HCEC 1CT (cell line): ENCODE measurements at regions not wholly inside any gene's neighbourhood (a gene's known extent, or its start where the extent isn't known, plus 50 kb on each side); places are given as distances from the start of the nearest gene placed in this dataset.
"Not testable (repeated sequence)": the region's sequence is repeated elsewhere in the genome, so short reads cannot be mapped to it uniquely, and the experiment has no call there.

Experiments
- DNase-seq: peaks from one replicate; pipeline ENCODE4 v3.0.0-alpha.2; 2017

DNA sequence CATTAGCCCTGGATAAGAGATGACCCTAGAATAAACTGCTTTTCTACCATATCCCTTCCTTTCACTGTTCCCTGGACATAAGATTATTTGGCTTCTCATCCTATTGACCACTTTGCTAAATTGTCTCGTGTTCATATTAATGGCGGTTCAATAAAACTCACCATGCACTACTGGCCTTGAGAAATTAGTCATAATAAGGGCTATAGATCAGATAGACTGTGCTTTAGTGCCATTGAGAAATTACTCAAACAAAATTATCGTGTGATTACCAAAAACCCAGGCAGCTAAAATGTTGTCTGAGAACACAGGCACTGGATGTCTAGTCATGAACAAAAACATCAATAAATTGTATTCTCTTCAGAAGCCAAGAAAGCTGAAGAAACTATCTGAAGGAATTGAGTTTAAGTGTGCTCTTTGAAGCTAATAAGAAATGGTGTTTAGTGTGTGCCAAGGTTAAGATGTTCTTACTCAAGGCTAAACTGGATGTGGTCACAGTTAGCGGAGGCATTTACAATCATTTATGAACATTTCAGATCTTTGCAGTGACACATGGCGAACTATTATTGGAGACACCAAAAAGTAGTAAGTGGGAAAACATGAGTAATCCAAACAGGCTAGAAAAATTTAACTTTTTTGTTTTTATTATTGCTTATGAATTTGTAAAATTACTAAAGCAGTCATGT is 460.4 kb upstream of the RORB start:
- DNase-seq = peak; percentile 74

DNA sequence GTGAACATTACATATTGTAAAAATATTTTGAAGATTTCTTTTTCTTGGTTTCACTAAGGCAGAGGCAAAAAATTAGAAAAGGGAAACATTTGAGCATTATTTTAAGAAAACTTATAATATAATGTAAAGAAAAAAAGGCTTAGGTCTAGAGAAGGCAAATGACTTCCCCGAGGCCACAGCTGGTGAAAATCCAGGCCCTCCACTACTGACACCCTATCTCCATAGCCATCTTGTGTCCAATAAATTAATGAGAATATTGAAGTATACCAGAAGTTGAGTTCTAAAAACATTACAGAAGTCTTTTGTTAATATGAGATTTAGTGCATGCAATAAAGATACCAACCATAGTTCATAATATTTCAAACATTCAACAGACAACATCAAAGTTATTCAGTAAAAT is 459.9 kb upstream of the RORB start:
- no peak for DNase-seq

DNA sequence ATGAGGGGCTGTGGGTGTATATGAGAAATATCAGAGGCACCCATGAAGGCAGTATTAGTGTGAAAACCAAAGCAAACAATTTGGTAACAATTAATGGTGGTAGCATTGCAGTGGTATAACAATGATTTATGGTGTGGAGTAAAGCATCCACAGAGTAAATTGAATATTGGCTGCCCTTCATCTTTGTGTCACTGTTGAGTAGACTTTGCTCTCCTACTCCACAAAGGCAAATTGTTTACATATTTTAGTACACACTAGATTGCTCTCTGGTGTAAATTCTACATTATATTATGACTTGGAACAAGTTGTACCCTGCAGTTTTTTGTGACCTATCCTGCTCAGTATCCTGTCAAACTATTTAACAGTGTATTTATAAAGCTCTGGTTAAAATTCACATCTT is 455.5 kb upstream of the RORB start:
- DNase-seq = no peak

DNA sequence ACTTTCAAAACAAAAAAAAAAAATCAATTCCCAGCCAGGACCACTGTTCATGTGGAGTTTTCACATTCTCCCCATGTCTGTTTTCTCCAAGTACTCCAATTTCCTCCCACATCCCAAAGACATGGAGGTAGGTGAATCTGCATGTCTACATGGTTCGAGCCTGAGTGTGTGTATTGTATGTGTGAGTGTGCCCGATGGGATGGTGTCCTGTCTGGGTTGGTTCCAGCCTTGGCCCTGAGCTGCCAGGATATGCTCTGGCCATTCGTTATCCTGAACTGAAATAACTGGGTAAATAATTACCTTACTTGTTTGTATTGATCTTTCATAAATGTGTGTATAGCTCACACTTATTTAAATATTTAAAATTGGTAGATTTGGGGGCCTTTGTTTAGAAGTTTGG is 452.3 kb upstream of the RORB start:
- DNase-seq = no peak

DNA sequence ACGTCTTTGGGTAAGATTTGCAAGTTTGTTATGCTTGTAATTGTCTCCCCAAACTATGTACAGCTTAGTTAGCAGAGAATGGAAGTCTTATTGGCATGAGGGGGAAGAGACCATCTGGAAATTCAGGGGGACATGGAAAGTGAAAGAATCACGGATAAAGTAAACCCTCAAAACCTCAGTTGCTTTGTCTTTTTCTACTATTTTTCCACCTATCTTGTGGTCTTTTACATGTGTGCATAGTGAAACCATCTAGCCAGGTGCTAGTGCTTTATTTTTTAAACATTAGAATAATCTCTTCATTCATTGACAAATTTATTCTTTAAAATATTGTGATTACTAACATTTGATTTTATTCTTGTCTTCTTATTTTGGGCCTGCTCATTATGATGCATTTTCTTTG is 441.1 kb upstream of the RORB start:
- no peak for DNase-seq

DNA sequence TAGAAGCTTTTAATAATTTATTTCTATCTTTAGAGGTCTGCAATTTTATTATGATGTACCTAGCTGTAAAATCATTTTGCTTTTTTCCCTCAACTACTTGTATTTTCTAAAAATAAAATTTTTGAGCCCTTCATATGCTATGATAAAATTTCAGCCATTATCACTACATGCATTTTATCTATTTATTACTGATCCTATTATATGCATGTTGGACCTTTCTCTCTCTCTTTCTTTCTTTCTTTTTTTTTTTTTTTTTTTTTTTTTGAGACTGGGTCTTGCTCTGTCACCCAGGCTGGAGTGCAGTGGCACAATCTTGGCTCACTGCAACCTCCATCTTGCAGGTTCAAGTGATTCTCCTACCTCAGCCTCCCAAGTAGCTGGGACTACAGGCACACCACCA is 440.1 kb upstream of the RORB start:
- DNase-seq = not testable (repeated sequence)

DNA sequence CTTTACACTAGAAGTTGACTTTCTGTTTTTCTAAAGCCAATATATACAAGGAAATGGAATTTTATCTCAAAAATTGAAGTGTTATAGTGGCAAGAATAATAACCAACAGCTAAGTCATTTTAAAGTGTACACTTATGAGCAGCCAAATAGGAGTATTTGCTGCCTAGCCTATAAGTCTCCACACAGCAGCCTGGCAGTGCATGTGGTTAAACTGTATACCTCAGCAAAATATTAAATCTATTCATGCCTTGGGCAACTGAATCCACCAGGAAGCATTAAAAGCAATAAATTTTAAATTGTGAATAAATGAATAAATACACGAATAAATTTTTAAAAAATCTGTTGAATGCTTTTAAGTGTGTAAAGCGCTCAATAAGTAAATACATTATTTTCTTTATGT is 432.4 kb upstream of the RORB start:
- DNase-seq = no peak

DNA sequence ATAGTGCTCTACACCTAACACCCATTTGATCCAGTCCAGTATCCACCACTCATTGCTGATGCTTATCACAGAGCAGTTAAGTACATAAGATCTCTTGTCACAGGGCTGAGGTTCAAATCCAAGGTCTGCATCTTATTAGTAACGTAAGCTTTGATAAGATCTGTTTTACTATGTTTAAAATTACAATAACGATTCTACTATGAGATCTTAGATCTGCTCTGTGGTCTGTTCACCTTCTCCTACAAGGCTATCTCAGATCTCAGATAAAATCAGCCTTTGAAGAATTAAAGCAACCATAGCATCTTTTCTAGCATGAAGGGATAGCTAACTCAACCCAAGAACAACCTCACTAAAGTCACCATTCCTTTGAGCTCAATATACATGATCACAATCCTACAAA is 431.0 kb upstream of the RORB start:
- no peak for DNase-seq

DNA sequence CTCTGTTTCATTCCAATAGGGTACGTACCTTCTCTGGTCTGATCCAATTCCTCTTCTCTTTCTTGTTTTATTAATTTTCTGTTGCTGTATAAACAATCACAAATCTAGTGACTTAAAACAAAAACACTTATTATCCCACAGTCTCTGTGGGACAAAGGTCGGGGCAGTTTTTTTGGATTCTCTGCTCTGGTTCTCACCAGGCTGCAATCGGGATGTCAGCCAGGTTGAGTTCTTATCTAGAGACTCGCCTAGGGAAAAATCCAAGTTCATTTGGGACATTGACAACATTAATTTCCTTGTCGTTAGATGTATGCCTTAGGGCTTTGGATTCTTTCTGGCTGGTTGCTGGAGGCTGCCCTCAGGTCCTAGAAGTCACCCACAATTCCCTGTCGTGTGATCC is 430.5 kb upstream of the RORB start:
- no peak for DNase-seq

DNA sequence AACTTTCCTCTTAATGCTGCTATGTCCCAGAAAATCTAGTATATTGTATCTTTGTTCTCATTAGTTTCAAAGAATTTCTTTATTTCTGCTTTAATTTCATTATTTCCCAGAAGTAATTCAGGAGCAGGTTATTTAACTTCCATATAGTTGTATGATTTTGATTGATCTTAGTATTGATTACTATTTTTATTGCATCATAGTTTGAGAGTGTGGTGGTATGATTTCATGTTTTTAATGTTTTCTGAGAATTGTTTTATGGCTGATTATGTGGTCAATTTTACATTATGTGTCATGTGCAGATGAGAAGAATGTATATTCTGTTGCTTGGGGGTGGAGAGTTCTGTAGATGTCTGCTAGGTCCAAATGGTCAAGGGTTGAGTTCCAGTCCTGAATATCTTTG is 425.6 kb upstream of the RORB start:
- DNase-seq = no peak

DNA sequence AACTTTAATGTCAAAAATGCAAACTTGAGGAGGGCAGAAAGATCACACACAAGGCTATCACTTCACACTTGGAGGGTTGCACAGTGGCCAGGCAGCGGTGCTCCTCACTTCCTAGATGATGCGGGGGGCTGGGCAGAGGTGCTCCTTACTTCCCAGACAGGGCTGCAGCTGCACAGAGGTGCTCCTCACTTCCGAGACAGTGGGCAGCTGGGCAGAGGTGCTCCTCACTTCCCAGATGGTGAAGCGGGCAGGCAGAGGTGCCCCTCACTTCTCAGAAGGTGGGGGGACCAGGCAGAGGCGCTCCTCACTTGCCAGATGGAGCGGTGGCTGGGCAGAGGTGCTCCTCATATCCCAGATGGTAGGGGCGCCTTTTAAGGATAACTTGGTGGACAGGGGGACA is 423.2 kb upstream of the RORB start:
- DNase-seq = no peak

DNA sequence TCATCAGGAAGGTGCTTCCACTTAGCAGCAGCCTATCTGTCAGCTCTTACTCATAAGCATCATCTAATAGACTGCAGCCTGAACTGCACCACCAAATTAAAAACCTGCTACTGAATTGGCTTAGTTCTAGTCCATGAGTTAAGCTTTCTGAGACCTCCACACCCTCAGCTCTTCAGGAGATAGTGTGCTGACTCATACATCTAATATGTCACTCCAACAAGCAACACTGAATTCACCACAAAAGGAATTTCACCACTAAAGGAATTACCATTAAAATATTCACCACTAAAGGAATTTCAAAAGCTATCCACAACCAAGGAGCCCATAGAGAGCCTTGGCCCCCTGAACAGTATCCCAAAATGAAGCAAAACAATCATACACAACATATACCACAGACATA is 418.5 kb upstream of the RORB start:
- peak; percentile 89 for DNase-seq

DNA sequence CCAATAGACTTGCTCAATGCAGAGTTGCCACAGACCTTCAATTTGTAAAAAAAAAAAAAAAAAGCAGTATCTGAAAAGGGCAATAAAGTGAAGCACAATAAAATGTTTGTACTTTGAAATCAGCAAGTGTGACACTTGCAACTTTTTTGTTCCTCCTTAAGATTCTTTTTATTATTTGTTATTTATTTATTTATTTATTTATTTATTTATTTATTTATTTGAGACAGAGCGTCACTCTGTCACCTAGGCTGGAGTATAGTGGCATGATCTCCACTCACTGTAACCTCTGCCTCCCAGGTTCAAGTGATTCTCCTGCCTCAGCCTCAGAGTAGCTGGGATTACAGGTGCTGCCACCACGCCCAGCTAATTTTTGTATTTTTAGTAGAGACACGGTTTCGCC is 416.5 kb upstream of the RORB start:
- DNase-seq = not testable (repeated sequence)

DNA sequence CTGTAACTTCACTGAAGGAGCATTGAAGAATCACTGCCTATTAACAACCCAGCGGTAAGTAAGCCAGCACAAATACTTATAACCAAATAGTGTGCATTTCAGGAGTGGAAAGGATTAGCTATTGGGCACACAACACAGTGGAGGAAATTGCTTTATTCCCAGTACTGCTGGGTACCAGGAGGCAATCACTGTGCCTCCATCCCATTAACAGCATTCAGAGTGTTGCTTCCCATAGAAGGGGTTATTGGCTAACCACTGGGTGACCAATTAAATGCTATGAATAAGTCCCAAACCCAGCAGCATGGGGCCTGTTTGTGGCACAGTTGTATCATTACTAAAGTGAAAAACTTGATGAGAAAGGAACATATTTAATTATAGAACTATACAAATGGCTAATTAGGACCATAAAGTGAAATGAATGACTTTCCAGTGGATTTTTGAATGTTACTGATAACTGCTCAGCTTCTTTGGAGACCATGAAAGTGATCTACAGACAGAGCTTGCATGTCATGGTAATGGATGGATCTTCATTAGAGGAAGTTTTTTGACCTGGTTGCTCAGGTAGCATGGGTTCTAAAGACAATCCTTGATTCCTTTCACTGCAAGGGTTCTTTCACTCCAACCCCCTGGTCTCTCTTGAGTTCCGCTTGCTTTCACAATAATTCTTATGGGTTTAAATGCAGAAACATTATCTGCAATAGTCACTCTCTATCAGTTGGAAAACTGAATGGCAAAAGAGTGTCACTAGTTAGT is 413.3 kb upstream of the RORB start:
- DNase-seq = no peak

DNA sequence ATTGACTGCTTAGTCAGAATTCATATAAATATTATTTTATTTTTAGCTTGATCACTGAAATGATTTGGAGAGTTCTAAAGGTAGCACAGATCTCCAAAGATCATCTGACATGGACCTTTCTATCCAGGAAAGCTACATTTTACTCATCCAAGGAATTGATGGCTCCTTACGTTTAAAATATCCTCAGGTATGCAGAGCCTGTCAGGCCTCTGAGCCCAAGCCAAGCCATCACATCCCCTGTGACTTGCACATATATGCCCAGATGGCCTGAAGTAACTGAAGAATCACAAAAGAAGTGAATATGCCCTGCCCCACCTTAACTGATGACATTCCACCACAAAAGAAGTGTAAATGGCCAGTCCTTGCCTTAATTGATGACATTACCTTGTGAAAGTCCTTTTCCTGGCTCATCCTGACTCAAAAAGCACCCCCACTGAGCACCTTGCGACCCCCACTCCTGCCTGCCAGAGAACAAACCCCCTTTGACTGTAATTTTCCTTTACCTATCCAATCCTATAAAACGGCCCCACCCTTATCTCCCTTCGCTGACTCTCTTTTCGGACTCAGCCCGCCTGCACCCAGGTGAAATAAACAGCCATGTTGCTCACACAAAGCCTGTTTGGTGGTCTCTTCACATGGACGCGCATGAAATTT is 411.6 kb upstream of the RORB start:
- not testable (repeated sequence) for DNase-seq

DNA sequence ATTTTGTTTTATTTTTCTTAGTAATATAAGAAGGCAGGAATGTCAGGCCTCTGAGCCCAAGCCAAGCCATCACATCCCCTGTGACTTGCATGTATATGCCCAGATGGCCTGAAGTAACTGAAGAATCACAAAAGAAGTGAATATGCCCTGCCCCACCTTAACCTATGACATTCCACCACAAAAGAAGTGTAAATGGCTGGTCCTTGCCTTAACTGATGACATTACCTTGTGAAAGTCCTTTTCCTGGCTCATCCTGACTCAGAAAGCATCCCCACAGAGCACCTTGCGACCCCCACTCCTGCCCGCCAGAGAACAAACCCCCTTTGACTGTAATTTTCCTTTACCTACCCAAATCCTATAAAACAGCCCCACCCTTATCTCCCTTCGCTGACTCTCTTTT is 406.2 kb upstream of the RORB start:
- DNase-seq = not testable (repeated sequence)

DNA sequence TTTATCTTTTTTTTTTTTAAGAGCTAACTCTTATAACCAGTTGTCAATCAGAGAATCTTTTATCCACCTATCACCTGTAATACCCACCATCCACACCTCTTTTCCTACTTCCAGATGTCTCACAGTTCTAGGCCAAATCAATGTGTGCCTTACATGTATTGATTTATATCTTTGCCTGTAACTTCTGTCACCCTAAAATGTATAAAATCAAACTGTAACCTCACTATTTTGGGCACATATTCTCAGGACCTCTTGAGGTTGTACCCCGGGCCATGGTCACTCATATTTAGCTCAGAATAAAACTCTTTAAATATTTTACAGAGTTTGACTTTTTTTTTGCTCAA is 404.7 kb upstream of the RORB start:
- no peak for DNase-seq

DNA sequence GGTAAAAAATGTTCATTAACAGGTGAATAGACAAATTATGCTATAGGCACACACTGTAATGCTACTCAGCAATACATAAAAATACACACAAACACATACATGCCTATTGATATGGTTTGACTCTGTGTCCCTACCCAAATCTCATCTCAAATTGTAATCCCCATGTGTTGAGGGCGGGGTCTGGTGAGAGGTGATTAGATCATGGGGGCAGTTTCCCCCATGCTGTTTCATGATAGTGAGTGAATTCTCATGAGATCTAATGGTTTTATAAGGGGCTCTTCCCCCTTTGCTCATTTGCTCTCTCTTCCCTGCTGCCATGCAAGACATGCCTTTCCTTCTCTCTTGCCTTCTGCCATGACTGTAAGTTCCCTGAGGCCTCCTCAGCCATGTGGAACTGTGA is 403.1 kb upstream of the RORB start:
- DNase-seq = not testable (repeated sequence)

DNA sequence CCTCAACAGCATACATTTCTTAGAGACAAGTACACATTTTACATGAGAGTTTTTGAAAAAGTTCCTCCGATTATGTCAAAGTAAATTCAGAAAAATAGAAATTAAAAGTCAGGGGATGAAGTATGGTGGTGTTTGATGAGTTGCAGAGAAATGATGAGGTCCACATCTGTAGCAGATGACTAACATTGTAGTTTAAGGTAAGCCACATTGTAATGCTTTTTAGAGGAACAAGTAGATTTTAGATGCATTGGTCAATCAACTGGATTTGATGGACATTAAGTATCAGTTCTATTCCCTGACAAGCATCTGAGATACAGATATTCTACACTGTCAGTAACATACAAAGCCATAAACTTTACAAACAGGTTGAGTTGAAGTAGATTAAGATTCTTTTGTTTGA is 402.4 kb upstream of the RORB start:
- no peak for DNase-seq

DNA sequence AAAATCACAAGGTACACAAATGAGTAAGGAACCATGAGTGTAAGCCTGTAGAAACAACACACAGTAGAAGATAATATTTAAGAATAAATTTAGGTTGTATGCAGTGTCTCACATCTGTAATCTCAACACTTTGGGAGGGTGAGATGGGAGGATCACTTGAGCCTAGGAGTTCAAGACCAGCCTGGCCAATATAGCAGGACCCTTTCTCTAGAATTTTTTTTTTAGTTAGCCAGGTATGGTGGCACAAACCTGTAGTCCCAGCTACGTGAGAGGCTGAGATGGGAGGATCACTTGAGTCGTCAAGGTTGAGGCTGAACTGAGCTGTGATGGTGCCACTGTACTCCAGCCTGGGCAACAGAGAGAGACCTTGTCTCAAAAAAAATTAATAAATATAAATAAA is 401.2 kb upstream of the RORB start:
- DNase-seq = no peak

DNA sequence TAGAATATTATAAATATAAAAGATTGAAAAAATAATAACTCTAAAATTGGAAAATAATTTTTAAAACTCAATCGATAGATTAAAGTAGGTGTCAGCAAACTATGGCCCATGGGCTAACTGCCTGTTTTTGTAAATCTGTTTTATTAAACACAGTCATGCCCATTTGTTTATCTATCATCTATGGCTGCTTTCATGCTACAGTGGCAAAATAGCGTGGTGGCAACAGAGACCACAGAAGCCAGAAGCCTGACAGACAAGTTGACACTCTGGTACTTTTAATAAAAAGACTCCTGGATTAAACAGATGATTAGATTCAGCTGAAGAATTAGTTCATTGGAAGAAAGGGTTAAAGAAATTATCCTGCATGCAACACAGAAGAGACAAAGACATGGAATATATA is 400.7 kb upstream of the RORB start:
- no peak for DNase-seq

DNA sequence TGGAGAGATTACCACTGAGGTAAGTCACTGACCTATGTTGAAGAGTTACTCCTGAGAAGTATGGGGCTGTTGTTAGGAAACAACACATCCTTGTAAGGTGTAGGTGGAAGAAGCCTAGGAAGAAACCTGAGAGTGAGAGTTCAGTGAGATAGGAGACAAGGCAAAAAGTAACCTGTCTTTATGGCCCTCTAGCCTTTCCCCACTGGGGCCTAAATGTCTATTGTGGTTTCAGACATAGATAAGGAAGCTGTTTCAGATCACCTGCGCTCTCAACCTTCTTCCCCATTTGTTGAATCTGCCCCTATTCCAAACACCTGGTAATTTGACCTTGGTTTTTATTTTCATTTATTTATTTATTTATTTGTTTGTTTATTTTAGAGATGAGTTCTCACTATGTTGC is 397.1 kb upstream of the RORB start:
- DNase-seq = no peak

DNA sequence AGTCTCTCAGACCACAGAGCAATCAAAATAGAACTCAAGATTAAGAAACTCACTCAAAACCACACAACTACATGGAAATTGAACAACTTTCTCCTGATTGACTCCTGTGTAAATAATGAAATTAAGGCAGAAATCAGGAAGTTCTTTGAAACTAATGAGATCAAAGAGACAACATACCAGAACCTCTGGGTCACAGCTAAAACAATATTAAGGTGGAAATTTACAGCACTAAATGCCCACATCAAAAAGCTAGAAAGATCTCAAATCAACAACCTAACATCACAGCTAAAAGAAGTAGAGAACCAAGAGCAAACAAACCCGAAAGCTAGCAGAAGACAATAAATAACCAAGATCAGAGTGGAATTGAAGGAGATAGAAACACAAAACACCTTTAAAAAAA is 395.0 kb upstream of the RORB start:
- not testable (repeated sequence) for DNase-seq

DNA sequence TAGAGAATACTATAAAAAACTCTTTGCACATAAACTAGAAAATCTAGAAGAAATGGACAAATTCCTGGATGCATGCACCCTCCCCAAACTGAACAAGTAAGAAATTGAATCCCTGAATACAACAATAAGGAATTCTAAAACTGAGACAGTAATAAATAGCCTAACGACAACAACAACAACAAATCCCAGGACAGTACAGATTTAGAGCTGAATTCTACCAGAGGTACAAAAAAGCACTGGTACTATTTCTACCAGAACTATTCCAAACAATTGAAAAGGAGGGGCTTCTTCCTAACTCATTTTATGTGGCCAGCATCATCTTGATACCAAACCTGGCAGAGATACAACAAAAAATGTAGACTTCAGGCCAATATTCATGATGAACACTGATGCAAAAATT is 394.4 kb upstream of the RORB start:
- DNase-seq = no peak

DNA sequence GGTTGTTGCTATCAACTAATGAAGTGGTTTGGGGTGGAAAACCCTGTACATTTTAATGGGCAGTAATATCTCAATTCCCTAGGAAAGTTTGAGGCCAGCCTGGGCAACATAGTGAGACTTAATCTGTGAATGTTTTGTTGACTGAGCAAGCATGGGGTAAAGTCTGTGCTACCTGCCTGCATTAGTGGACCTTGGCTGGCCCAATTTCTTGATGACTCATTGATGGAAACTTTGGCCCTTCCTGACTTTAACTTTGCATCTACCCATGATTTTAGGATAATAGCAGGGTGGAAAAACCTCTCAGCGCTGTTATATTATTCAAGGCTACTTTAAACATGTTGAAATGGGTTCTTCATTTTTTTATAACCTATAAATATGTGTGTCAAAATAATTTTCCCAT is 389.4 kb upstream of the RORB start:
- no peak for DNase-seq
